Mucosa of stomach (tissue), 1 donor: ENCODE measurements at regions not wholly inside any gene's neighbourhood (a gene's known extent, or its start where the extent isn't known, plus 50 kb on each side); places are given as distances from the start of the nearest gene placed in this dataset.

ENCODE experiments used
- H3K27me3 ChIP-seq: one replicate; pipeline ENCODE4 v1.7.0; 2013; ENCODE audit warnings: mild to moderate bottlenecking, low read length; ENCODE audit not compliant: control insufficient read depth, insufficient read depth
- H3K36me3 ChIP-seq: one replicate; pipeline ENCODE4 v1.7.0; 2013; ENCODE audit warnings: low read length; ENCODE audit not compliant: control insufficient read depth, insufficient read depth
- H3K4me1 ChIP-seq: one replicate; pipeline ENCODE4 v1.7.0; 2013; ENCODE audit warnings: mild to moderate bottlenecking, low read length; ENCODE audit not compliant: control insufficient read depth, insufficient read depth
- H3K4me3 ChIP-seq: one replicate; pipeline ENCODE4 v1.7.0; 2013; ENCODE audit warnings: low read length
- H3K9ac ChIP-seq: one replicate; pipeline ENCODE4 v1.7.0; 2013; ENCODE audit warnings: mild to moderate bottlenecking, low read length, moderate library complexity
- H3K9me3 ChIP-seq: one replicate; pipeline ENCODE4 v1.7.0; 2013; ENCODE audit warnings: mild to moderate bottlenecking, low read length, moderate library complexity; ENCODE audit not compliant: control insufficient read depth
- donor health status: Pancreatic carcinoma.

- Histone ChIP-seq H3K4me3 (no peak overlapping the region), H3K9me3 (peaks cover 3% of the 10 kb centered on the region), H3K9ac (no peak overlapping the region), H3K27me3 (no peaks in the 10 kb centered on the region), H3K4me1 (no peaks in the 10 kb centered on the region), H3K36me3 (no peaks in the 10 kb centered on the region)
Measured at GRCh38 chr1:221946768-221947167, 204.9 kb upstream of the DUSP10 start.

DNA sequence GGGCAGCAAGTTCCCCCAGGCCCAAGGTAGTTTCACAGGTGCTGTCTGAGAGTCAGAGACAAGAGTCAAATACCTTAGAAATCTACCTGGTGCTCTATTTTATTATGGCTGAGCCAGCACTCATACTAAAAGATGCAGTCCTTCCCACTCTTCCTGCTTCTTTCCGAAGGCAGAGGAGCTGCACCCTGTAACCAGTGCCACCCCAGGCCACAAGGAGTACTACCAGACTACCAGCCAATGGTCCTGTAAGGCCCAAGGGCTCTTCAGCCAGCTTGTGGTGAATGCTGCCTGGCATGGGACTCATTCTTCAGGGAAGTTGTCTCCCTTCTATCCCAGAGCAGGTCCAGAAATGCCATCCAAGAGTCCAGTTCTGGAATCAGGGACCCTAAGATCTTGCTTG is 203.8 kb upstream of the DUSP10 start:
- no peak overlapping the region for H3K9ac ChIP-seq
- no peak overlapping the region for H3K4me3 ChIP-seq
- no peaks in the 10 kb centered on the region for H3K36me3 ChIP-seq
- no peaks in the 10 kb centered on the region for H3K27me3 ChIP-seq
- H3K4me1 ChIP-seq: no peaks in the 10 kb centered on the region
- peaks cover 3% of the 10 kb centered on the region for H3K9me3 ChIP-seq

- Histone ChIP-seq H3K4me1 (no peaks in the 10 kb centered on the region), H3K36me3 (no peaks in the 10 kb centered on the region), H3K4me3 (no peak overlapping the region)
Measured at GRCh38 chr1:221944247-221944870, 202.5 kb upstream of the DUSP10 start.

GRCh38 chr1:221940631-221941030 is 198.7 kb upstream of the DUSP10 start:
- H3K9ac ChIP-seq: no peak overlapping the region
- no peaks in the 10 kb centered on the region for H3K36me3 ChIP-seq
- H3K9me3 ChIP-seq: peaks cover under 1% of the 10 kb centered on the region
- no peaks in the 10 kb centered on the region for H3K27me3 ChIP-seq
- H3K4me1 ChIP-seq: no peaks in the 10 kb centered on the region
- H3K4me3 ChIP-seq: no peak overlapping the region

More at GRCh38 chr1:221944247-221944870, 202.5 kb upstream of the DUSP10 start:
- H3K9me3 ChIP-seq: peaks cover 3% of the 10 kb centered on the region
- no peak overlapping the region for H3K9ac ChIP-seq
- no peaks in the 10 kb centered on the region for H3K27me3 ChIP-seq

GRCh38 chr1:221939607-221940006 is 197.7 kb upstream of the DUSP10 start:
- no peaks in the 10 kb centered on the region for H3K4me1 ChIP-seq
- no peak overlapping the region for H3K9ac ChIP-seq
- H3K4me3 ChIP-seq: no peak overlapping the region
- H3K9me3 ChIP-seq: no peaks in the 10 kb centered on the region
- H3K27me3 ChIP-seq: no peaks in the 10 kb centered on the region
- H3K36me3 ChIP-seq: no peaks in the 10 kb centered on the region

- no peak overlapping the region for H3K9ac ChIP-seq
- no peak overlapping the region for H3K4me3 ChIP-seq
- no peaks in the 10 kb centered on the region for H3K9me3 ChIP-seq
- no peaks in the 10 kb centered on the region for H3K36me3 ChIP-seq
- no peaks in the 10 kb centered on the region for H3K4me1 ChIP-seq
- no peaks in the 10 kb centered on the region for H3K27me3 ChIP-seq
Measured at GRCh38 chr1:221937155-221937953, 195.5 kb upstream of the DUSP10 start.

DNA sequence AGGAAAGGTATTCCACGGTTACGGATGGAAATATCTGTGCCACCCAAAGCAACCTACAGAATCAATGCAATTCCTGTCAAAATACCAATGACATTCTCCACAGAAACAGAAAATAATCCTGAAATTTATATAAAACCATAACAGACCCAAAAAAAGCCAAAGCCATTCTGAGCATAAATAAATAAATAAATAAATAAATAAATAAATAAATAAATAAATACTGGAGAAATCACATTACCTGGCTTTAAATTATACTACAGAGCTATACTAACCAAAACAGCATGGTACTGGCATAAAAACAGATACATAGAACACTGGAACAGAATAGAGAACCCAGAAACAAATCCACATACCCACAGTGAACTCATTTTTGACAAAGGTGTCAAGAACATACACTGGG is 191.9 kb upstream of the DUSP10 start:
- Histone ChIP-seq H3K27me3 (no peaks in the 10 kb centered on the region), H3K36me3 (no peaks in the 10 kb centered on the region), H3K9ac (no peak overlapping the region), H3K9me3 (no peaks in the 10 kb centered on the region), H3K4me1 (no peaks in the 10 kb centered on the region), H3K4me3 (no peak overlapping the region)

DNA sequence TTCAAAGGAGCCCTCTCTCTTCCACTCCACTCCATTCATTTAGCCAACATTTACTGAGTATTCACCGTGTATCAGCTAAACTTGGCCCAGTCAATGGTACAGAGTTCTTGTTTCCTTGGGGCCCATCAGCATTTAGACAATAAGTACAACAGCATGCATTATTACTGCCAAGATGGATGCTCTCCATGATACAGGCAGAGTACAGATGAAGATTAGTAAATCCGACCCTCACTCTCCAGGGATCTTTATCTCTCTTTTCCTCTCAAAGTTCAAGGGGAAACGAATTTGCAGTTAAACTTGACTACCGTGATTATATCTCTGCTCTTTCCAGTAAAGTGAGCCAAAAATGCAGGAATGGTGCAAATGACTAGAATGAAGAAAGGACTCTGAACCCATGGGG is 184.6 kb upstream of the DUSP10 start:
- Histone ChIP-seq H3K4me1 (no peaks in the 10 kb centered on the region), H3K9ac (no peak overlapping the region), H3K4me3 (no peak overlapping the region), H3K36me3 (no peaks in the 10 kb centered on the region), H3K9me3 (no peaks in the 10 kb centered on the region), H3K27me3 (no peaks in the 10 kb centered on the region)

GRCh38 chr1:221925947-221926346 is 184.1 kb upstream of the DUSP10 start:
- Histone ChIP-seq H3K9ac (no peak overlapping the region), H3K4me1 (no peaks in the 10 kb centered on the region), H3K36me3 (no peaks in the 10 kb centered on the region), H3K4me3 (no peak overlapping the region), H3K9me3 (no peaks in the 10 kb centered on the region), H3K27me3 (no peaks in the 10 kb centered on the region)

- Histone ChIP-seq H3K36me3 (no peaks in the 10 kb centered on the region), H3K9me3 (no peaks in the 10 kb centered on the region), H3K27me3 (no peaks in the 10 kb centered on the region), H3K4me3 (no peak overlapping the region), H3K4me1 (no peaks in the 10 kb centered on the region), H3K9ac (no peak overlapping the region)
Measured at GRCh38 chr1:221923929-221924598, 182.2 kb upstream of the DUSP10 start.

DNA sequence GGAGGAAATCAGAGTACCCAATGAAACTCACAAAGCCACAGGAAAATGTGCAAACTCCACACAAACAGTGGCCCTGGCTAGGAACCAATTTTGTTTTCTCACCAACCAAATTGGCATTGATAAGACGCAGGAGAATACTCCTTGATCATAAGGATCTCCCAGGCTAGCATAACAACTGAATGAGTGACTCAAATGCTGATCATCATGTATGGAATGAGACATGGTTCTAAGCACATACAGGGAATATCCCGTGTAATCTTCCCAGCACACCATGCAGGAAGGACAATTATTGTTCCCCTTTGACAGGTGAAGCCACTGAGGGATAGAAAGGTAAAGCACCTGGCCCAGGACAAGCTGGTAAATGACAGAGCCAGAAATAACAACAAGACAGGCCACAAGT is 180.0 kb upstream of the DUSP10 start:
- Histone ChIP-seq H3K4me3 (no peak overlapping the region), H3K36me3 (no peaks in the 10 kb centered on the region), H3K27me3 (no peaks in the 10 kb centered on the region), H3K4me1 (no peaks in the 10 kb centered on the region), H3K9ac (no peak overlapping the region), H3K9me3 (no peaks in the 10 kb centered on the region)

GRCh38 chr1:221919743-221920142 is 177.9 kb upstream of the DUSP10 start:
- H3K4me1 ChIP-seq: no peaks in the 10 kb centered on the region
- no peaks in the 10 kb centered on the region for H3K36me3 ChIP-seq
- H3K9me3 ChIP-seq: no peaks in the 10 kb centered on the region
- no peak overlapping the region for H3K4me3 ChIP-seq
- H3K27me3 ChIP-seq: no peaks in the 10 kb centered on the region
- no peak overlapping the region for H3K9ac ChIP-seq
